ENCODE measurements at regions not wholly inside any gene's neighbourhood (a gene's known extent, or its start where the extent isn't known, plus 50 kb on each side); places are given as distances from the start of the nearest gene placed in this dataset.

DNA sequence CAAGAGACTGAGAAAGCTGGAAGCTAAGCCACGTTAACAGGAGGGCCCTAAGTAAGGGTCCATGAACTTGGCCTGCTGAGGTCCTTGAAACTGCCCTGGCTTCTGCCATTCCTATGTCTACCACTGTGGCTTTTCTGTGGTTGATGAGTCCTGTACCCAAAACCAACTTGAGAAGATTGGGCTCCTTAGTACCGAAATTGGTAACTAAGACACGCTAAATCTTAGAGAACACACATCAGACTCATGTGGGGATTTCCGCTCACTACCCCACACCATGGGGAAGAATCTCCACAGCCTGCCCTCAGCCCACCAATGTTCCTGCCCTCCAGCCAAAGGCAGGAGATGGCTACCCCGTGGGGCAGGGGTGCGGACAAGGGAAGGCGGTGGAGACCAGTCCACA, 232.9 kb downstream of the SPTSSA start (continued):
- TF ChIP-seq CREM (CRISPR knock-in tag; IDR thresholded peaks at IDR 0.05) = no peak
- TF ChIP-seq USF2 (CRISPR knock-in tag; IDR thresholded peaks at IDR 0.05) = no peak
- no peak for TF ChIP-seq ZMAT4 (CRISPR knock-in tag; IDR thresholded peaks at IDR 0.05)
- TF ChIP-seq SOX15 (CRISPR knock-in tag; IDR thresholded peaks at IDR 0.05) = no peak
- TF ChIP-seq ESRRA (CRISPR knock-in tag; IDR thresholded peaks at IDR 0.05; ENCODE audit: borderline replicate concordance) = no peak
- no peak for TF ChIP-seq CBFB (CRISPR knock-in tag; IDR thresholded peaks at IDR 0.05; ENCODE audit: low read depth)
- TF ChIP-seq, protein P1, sequence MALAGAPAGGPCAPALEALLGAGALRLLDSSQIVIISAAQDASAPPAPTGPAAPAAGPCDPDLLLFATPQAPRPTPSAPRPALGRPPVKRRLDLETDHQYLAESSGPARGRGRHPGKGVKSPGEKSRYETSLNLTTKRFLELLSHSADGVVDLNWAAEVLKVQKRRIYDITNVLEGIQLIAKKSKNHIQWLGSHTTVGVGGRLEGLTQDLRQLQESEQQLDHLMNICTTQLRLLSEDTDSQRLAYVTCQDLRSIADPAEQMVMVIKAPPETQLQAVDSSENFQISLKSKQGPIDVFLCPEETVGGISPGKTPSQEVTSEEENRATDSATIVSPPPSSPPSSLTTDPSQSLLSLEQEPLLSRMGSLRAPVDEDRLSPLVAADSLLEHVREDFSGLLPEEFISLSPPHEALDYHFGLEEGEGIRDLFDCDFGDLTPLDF (CRISPR knock-in tag; IDR thresholded peaks at IDR 0.05) = no peak
- no peak for TF ChIP-seq NR2C2 (CRISPR knock-in tag; IDR thresholded peaks at IDR 0.05)
- no peak for TF ChIP-seq E2F5 (CRISPR knock-in tag; IDR thresholded peaks at IDR 0.05)
- no peak for TF ChIP-seq SMAD4 (CRISPR knock-in tag; IDR thresholded peaks at IDR 0.05)

GRCh38 chr14:34228650-34228976, 233.4 kb downstream of the SPTSSA start:
- CTCF ChIA-PET = interaction anchor here (0.5 to 1.9 kb wide), 14 partner anchors 10 to 435 kb away, joined by 3 to 21 read pairs (median 3); no protein-coding TSS in a partner anchor

More at GRCh38 chr14:34228650-34228976, 233.4 kb downstream of the SPTSSA start:
- Mint-ChIP-seq H3K9me3 (0 out of 2 replicates have a peak, but pooled peaks cover 3% of the 10 kb centered on the region), H3K36me3 (no peaks in the 10 kb centered on the region), H3K27me3 (ENCODE audit: low read depth) (peaks cover 7% of the 10 kb centered on the region), H3K27ac (no peak overlapping the region), H3K4me3 (no peak overlapping the region), H3K4me1 (peaks cover 6% of the 10 kb centered on the region)
- POLR2A ChIA-PET = no interaction called here
- DNase-seq (ENCODE audit: low spot score) = no peak
- ATAC-seq = no peak
- TF ChIP-seq CREM (CRISPR knock-in tag; IDR thresholded peaks at IDR 0.05) (no peak), FOXJ3 (CRISPR knock-in tag; IDR thresholded peaks at IDR 0.05; ENCODE audit: borderline replicate concordance) (no peak), ZNF671 (CRISPR knock-in tag; IDR thresholded peaks at IDR 0.05) (no peak), CTCF (IDR thresholded peaks at IDR 0.05) (no peak)
- TF ChIP-seq, protein P2, sequence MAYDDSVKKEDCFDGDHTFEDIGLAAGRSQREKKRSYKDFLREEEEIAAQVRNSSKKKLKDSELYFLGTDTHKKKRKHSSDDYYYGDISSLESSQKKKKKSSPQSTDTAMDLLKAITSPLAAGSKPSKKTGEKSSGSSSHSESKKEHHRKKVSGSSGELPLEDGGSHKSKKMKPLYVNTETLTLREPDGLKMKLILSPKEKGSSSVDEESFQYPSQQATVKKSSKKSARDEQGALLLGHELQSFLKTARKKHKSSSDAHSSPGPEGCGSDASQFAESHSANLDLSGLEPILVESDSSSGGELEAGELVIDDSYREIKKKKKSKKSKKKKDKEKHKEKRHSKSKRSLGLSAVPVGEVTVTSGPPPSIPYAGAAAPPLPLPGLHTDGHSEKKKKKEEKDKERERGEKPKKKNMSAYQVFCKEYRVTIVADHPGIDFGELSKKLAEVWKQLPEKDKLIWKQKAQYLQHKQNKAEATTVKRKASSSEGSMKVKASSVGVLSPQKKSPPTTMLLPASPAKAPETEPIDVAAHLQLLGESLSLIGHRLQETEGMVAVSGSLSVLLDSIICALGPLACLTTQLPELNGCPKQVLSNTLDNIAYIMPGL (CRISPR knock-in tag; IDR thresholded peaks at IDR 0.05) = no peak
- TF ChIP-seq, protein P3, sequence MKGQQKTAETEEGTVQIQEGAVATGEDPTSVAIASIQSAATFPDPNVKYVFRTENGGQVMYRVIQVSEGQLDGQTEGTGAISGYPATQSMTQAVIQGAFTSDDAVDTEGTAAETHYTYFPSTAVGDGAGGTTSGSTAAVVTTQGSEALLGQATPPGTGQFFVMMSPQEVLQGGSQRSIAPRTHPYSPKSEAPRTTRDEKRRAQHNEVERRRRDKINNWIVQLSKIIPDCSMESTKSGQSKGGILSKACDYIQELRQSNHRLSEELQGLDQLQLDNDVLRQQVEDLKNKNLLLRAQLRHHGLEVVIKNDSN (CRISPR knock-in tag; IDR thresholded peaks at IDR 0.05) = no peak
